SK-N-MC (cell line): ENCODE measurements at regions not wholly inside any gene's neighbourhood (a gene's known extent, or its start where the extent isn't known, plus 50 kb on each side); places are given as distances from the start of the nearest gene placed in this dataset.

Experiments
- EZH2 ChIP-seq: fragments of 200-600 bp; sonication (generic); IDR thresholded peaks from one replicate; pipeline ENCODE4 v1.6.1; 2017; ENCODE audit warnings: antibody characterized with exemption
- POLR2AphosphoS5 ChIP-seq: IDR thresholded peaks from 2 replicates; pipeline ENCODE4 v1.6.1; 2012; ENCODE audit warnings: mild to moderate bottlenecking, low read depth, low read length, borderline replicate concordance

- no peak for TF ChIP-seq POLR2AphosphoS5
- TF ChIP-seq EZH2: no peak
These were observed 159.9 kb upstream of the DTNA start for GRCh38 chr18:34550156-34550555.
